SH-SY5Y (cell line): ENCODE measurements at regions not wholly inside any gene's neighbourhood (a gene's known extent, or its start where the extent isn't known, plus 50 kb on each side); places are given as distances from the start of the nearest gene placed in this dataset.

Experiments
- GATA2 ChIP-seq: IDR thresholded peaks from 2 replicates; pipeline ENCODE4 v1.6.1; 2011; ENCODE audit warnings: mild to moderate bottlenecking, low read depth, low read length
- GATA3 ChIP-seq: IDR thresholded peaks from 2 replicates; pipeline ENCODE4 v1.6.1; 2011; ENCODE audit warnings: low read depth, mild to moderate bottlenecking, low read length, moderate library complexity

DNA sequence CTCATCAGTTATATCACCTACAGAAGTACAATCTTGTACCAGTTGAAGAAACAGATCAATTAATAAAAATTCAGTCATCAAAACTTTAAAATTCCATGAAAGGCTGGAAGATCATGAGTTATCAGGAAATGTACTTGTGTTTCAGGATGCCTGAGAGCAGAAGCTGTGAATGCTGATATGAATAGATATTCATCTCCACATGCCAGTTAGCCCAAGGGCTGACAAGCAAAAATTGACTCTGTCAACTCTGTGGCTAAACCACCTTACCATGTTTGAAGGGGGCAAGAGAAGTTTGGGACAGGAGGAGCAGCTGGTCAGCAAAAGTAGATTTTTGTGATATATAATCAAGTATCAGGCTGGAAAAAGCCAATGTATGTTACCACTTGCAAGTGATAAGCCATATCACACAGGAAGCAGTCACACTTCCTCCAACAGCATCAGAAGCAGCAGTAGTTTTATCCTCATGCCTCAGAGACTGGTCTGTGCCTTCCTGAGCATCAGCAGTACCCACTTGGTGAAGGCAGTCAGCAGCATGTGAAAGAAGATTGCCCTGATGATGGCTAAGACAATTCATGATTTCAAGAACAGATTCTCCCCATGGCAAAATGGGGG is 328.2 kb upstream of the CNTNAP5 start:
- TF ChIP-seq GATA2 (peak; percentile 90), GATA3 (peak; percentile 89)

DNA sequence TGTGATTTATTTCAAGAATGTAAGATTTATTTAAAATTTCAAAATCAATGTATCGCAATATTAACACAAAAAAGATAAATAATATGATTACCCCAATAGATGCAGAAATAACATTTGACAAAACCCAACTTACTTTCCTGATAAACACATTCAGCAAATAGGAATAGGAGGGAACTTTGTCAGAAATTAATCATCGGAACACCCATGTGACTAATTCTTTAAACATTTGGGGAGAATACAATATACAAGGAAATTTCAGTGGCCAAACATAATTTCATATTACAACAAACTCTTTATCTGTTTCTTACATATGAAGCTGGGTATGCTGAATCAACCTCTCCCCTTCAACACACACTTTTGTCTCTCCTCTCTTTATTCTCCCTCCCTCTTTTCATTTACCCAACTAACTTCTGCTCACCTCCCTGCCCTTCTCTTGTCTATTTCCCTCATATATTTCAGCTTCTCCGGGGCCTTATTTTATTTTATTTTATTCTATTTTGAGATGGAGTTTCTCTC is 309.6 kb upstream of the CNTNAP5 start:
- no peak for TF ChIP-seq GATA3

DNA sequence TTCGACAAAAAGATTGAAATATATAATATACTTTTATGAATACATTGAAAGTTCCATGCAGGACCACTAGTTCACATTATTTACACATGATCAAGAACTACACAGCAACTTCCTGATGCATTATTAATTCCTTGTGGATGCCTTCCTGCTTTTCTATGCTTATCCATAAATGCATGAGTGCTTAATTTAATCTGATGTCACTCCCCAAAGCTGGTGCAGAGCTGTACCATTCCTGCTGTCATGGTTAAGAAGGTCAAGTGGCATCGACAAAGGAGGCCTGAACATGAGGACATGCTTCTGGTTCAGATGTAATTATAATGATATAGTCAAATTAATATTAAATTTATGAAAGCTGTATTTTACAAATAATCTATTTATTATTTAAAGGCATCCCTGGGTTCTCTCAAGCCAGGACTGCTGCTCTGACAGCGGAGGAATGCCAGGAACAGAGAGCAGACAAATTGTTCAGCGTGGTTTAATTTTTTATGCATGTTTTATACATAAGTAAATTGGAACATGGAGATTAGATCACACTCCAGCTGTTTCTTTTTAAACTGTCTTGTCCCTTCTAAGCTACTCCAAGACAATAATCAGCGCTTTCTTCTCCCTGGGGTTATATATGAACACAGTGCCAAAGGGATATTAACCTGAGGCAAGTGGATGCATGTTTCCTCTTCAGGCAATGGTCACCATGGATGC is 307.3 kb upstream of the CNTNAP5 start:
- TF ChIP-seq GATA3 (no peak), GATA2 (no peak)

- no peak for TF ChIP-seq GATA3
- TF ChIP-seq GATA2 = no peak
These were observed 304.3 kb upstream of the CNTNAP5 start for GRCh38 chr2:123720760-123721159.

DNA sequence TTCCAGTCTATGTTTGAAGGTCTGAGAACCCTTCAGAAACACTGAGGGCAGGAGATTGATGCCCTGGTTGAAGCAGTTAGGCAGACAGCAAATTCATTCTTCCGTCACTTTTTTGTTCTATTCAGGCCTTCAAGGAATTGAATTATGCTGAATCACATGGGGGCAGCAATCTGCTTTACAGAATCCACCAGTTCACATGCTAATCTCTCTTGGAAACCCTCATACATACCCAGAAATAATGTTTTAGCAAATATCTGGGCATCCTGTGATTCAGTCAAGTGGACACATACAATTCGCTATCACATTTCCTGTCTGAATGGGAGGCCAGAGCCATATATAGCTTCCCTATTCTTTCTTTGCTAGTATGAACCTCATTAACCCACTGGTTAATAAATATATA is 301.4 kb upstream of the CNTNAP5 start:
- TF ChIP-seq GATA3 = no peak

DNA sequence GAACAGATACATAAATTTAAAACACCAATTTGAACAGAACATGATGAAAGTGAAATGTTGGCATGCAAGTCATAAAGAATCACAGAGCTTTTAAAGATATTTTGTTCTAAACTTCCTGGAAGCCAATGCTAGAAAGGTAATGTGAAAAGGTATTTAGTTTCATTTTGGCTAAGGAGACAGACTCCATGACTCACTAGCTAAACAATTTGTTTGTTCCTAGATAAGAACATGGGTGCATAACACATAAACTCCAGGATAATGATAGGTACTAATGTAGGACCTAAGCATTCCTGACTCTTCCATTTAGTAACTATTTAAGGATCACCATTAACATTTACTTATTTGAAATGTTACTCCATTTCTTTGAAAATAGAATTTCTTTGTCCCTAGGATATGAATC is 292.5 kb upstream of the CNTNAP5 start:
- no peak for TF ChIP-seq GATA3
- no peak for TF ChIP-seq GATA2

DNA sequence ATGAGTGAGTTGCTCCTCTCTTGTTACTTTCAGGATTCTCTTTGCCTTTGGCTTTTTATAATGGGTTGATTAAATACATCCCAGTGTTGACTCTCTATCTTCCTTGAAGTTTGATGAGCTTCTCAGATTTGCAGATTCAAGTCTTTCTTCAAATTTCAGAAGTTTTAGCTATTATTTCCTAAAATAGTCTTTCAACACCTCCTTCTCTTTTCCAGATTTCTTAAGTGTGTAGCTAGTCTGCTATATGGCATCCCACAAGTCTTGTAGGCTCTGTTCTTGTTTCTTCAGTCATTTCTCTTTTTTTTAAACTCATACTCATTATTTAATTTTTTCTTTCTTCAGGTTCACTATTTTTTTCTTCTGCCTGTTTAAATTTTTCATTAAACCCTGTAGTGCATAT is 287.7 kb upstream of the CNTNAP5 start:
- TF ChIP-seq GATA2 (no peak), GATA3 (no peak)

DNA sequence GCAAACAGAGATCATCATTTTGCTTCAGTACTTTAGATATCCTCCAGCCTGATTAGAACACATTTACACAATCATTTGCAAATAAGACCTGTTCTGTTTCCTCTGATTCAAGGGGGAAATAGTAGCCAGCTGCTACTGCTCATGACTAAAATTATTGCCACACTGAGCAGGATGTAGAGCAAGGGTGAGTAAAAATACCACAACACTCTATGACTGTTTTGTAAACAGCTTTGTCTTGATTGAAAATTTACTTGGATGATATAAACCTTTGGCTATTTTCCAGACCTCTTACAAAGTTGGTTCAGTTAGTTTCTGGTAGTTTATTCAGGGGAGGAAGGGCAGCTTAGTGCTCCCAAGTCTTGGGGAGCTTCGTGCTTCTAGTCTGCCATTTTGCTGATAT is 286.4 kb upstream of the CNTNAP5 start:
- TF ChIP-seq GATA2 (no peak), GATA3 (no peak)

GRCh38 chr2:123746006-123746405 is 279.1 kb upstream of the CNTNAP5 start:
- TF ChIP-seq GATA3 (no peak), GATA2 (no peak)

DNA sequence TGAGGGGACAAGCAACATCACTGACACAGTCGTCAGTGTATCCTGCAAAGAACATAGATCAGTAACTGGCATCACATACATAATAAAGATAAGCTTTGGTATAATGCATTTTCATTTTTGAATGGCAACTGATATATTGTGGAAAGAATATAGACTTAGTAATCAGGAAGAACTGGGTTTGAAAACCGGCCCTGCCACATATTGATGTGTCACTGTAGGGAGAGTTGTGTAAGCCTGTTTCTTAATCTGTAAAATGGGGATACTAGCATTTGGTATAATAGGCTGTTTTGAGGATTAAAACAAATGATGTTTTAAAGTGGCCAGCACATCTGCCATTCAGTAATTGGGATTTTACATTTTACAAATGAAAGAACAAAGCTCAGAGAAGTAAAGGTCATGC is 277.8 kb upstream of the CNTNAP5 start:
- TF ChIP-seq GATA2 (no peak), GATA3 (no peak)

- TF ChIP-seq GATA2 = no peak
- TF ChIP-seq GATA3 = no peak
These were observed 262.9 kb upstream of the CNTNAP5 start for GRCh38 chr2:123762221-123762620.

DNA sequence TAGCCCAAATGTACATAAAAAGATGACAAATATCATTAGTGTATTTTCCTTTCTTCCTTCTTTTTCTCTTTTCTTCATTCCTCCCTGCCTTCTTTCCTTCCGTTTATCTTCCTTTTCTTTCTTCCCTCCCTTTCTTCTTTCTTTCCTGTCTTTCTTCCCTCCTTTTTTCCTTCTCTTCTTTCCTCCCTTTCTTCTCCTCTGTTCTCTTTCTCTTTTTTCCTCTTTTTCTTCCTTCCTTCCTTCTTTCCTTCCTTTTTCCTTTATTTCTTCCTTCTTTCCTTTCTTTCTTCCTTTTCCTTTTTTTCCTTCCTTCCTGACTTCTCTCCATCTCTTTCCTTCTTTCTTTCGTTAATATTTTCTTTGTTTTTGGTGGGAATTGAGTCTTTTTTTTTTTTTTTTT is 256.9 kb upstream of the CNTNAP5 start:
- TF ChIP-seq GATA3 (no peak), GATA2 (no peak)

- TF ChIP-seq GATA3 = no peak
- TF ChIP-seq GATA2 = no peak
These were observed 256.1 kb upstream of the CNTNAP5 start for GRCh38 chr2:123769001-123769400.

- no peak for TF ChIP-seq GATA3
- TF ChIP-seq GATA2 = no peak
These were observed 253.9 kb upstream of the CNTNAP5 start for GRCh38 chr2:123770996-123771720.
